PFSK-1 (cell line): ENCODE measurements at regions not wholly inside any gene's neighbourhood (a gene's known extent, or its start where the extent isn't known, plus 50 kb on each side); places are given as distances from the start of the nearest gene placed in this dataset.

Source experiments
- FOXP2 ChIP-seq: optimal IDR thresholded peaks from 2 replicates; pipeline ENCODE3; 2011; ENCODE audit warnings: borderline replicate concordance, control low read depth, inconsistent platforms; ENCODE audit not compliant: insufficient read depth; ENCODE audit errors: extremely low read length, extremely low read depth
- POLR2AphosphoS5 ChIP-seq: IDR thresholded peaks from 2 replicates; pipeline ENCODE4 v1.6.1; 2012; ENCODE audit warnings: low read depth, mild to moderate bottlenecking, control low read depth, low read length, moderate library complexity
- SIN3A ChIP-seq: IDR thresholded peaks from 2 replicates; pipeline ENCODE4 v1.6.1; 2012; ENCODE audit warnings: mild to moderate bottlenecking, low read length, moderate library complexity, borderline replicate concordance; ENCODE audit not compliant: insufficient read depth
- TAF1 ChIP-seq: IDR thresholded peaks from 2 replicates; pipeline ENCODE4 v1.6.1; 2012; ENCODE audit warnings: low read length, control low read depth, borderline replicate concordance; ENCODE audit not compliant: insufficient read depth
- TF ChIP-seq, protein P1 (sequence below), 2 experiments: IDR thresholded peaks; 2 replicates each; pipeline versions ENCODE4 v1.6.1 to v1.8.0; 2011 to 2012; ENCODE audit warnings: low read depth in 2 of 2, low read length in 2 of 2, control low read depth in 1 of 2, inconsistent platforms in 1 of 2, mild to moderate bottlenecking in 1 of 2, moderate library complexity in 1 of 2; ENCODE audit not compliant: insufficient read depth in 1 of 2

DNA sequence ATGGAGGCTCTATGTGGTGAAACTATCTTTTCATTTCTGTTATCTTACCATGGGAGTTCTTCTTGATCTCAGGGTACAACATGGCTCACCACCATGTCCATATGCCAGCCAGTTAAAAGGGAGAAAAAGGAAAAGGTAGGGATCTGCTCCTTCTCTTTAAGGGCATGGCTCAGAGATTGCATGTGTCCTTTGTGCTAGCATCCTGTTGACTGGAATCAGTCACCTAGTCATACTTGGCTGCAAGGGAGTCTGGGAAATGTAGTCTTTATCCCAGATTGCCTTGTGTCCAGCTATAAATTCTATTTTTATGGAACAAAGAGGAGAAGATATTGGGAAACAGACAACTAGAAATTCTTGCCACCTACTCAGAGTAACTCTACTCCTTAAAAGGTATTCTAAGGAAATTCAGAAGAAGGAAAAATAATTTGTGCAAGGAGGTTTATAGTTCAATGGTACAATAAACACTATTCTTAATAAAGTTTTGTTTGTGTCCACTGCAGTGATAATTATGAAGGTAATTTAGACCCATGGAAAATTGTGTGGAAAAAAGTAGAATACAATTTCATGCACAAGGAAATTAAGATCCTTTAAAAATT, 86.4 kb upstream of the RPH3A start:
- no peak for TF ChIP-seq FOXP2

DNA sequence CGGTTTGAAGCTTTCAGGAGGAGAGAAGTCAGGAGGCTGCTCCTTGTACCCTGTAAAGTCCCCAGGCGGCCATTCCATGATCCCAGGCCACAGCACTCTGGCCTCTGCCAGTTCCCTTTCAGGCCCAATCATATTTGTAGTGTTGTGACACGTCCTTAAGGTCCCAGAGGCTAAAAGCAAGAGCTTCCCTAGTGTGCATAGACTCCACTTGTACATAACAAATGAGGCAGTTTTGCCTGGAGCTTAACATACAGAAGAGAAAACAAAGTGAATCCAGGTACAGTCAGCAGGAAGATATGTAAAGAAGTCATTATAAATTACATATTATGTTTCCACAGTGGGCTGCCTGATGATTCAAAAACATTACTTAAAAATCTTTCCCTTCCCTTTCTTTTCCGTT, 81.1 kb upstream of the RPH3A start:
- no peak for TF ChIP-seq SIN3A
- no peak for TF ChIP-seq TAF1
- no peak for TF ChIP-seq POLR2AphosphoS5
- TF ChIP-seq FOXP2: no peak
- TF ChIP-seq, protein P1, sequence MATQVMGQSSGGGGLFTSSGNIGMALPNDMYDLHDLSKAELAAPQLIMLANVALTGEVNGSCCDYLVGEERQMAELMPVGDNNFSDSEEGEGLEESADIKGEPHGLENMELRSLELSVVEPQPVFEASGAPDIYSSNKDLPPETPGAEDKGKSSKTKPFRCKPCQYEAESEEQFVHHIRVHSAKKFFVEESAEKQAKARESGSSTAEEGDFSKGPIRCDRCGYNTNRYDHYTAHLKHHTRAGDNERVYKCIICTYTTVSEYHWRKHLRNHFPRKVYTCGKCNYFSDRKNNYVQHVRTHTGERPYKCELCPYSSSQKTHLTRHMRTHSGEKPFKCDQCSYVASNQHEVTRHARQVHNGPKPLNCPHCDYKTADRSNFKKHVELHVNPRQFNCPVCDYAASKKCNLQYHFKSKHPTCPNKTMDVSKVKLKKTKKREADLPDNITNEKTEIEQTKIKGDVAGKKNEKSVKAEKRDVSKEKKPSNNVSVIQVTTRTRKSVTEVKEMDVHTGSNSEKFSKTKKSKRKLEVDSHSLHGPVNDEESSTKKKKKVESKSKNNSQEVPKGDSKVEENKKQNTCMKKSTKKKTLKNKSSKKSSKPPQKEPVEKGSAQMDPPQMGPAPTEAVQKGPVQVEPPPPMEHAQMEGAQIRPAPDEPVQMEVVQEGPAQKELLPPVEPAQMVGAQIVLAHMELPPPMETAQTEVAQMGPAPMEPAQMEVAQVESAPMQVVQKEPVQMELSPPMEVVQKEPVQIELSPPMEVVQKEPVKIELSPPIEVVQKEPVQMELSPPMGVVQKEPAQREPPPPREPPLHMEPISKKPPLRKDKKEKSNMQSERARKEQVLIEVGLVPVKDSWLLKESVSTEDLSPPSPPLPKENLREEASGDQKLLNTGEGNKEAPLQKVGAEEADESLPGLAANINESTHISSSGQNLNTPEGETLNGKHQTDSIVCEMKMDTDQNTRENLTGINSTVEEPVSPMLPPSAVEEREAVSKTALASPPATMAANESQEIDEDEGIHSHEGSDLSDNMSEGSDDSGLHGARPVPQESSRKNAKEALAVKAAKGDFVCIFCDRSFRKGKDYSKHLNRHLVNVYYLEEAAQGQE (IDR thresholded peaks at IDR 0.05; ENCODE audit: insufficient read depth in 1 of 2, low read depth in 2 of 2, low read length in 2 of 2): no peak

GRCh38 chr12:112711026-112711425, 80.5 kb upstream of the RPH3A start:
- no peak for TF ChIP-seq TAF1
- no peak for TF ChIP-seq FOXP2
- TF ChIP-seq POLR2AphosphoS5: no peak
- TF ChIP-seq, protein P1 (IDR thresholded peaks at IDR 0.05; ENCODE audit: insufficient read depth in 1 of 2, low read depth in 2 of 2, low read length in 2 of 2): no peak
- no peak for TF ChIP-seq SIN3A

DNA sequence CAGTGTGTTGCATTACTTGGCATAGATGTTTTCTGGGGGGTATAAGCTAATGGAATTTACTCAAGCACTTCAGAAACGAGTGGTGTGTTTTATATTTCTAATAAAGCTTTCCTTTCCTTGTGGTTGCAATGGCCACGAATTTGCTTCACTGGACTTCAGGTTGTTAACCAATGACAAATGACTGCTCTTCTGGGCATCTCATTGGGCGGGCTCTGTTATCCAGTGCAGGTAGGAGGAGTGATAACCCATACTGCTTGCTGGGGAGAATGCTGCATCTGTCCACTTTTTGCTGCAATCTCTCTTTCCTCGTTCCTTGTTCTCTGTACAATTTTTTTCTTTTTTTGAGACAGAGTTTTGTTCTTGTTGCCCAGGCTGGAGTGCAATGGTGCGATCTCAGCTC, 80.0 kb upstream of the RPH3A start:
- TF ChIP-seq, protein P1 (IDR thresholded peaks at IDR 0.05; ENCODE audit: insufficient read depth in 1 of 2, low read depth in 2 of 2, low read length in 2 of 2): no peak
- TF ChIP-seq POLR2AphosphoS5 (no peak), FOXP2 (no peak), SIN3A (no peak), TAF1 (no peak)

GRCh38 chr12:112713471-112713870, 78.1 kb upstream of the RPH3A start:
- TF ChIP-seq, protein P1 (IDR thresholded peaks at IDR 0.05; ENCODE audit: insufficient read depth in 1 of 2, low read depth in 2 of 2, low read length in 2 of 2): no peak
- no peak for TF ChIP-seq TAF1
- TF ChIP-seq SIN3A: no peak
- no peak for TF ChIP-seq FOXP2
- no peak for TF ChIP-seq POLR2AphosphoS5
